Body of pancreas (tissue), 4 donors: ENCODE measurements at regions not wholly inside any gene's neighbourhood (a gene's known extent, or its start where the extent isn't known, plus 50 kb on each side); places are given as distances from the start of the nearest gene placed in this dataset.

ENCODE experiments used
- ATAC-seq: fragments of 150-250 bp; one replicate; pipeline ENCODE4 v1.9.1; 2016
- DNase-seq, 4 donors: peaks; one replicate each; pipeline ENCODE4 v3.0.0-alpha.2; 2019
- H3K27ac ChIP-seq, 4 donors: fragments of 200-600 bp; sonication (generic); 1 replicate in 3 of 4; 2 replicates in 1 of 4; pipeline versions ENCODE4 v1.5.1 to v1.6.1; 2016 to 2019; ENCODE audit warnings: mild to moderate bottlenecking in 1 of 4, mixed read lengths in 1 of 4, moderate library complexity in 1 of 4
- H3K27me3 ChIP-seq, 2 donors: fragments of 200-600 bp; sonication (generic); one replicate each; pipeline ENCODE4 v1.6.0; 2016; ENCODE audit warnings: mild to moderate bottlenecking in 1 of 2
- H3K36me3 ChIP-seq, 2 donors: fragments of 200-600 bp; sonication (generic); replicated peaks in 1 of 2; 2 replicates each; pipeline ENCODE4 v1.5.1; 2016; ENCODE audit warnings: low read depth in 2 of 2; ENCODE audit not compliant: insufficient read depth in 1 of 2
- H3K4me1 ChIP-seq: fragments of 200-600 bp; sonication (generic); one replicate; pipeline ENCODE4 v1.6.0; 2016
- H3K4me3 ChIP-seq, 2 donors: fragments of 200-600 bp; sonication (generic); 1 replicate in 1 of 2; 2 replicates in 1 of 2; pipeline ENCODE4 v1.5.1; 2016 to 2019
- H3K9me3 ChIP-seq, 3 donors: fragments of 200-600 bp; sonication (generic); 1 replicate in 2 of 3; 2 replicates in 1 of 3; pipeline ENCODE4 v1.5.1; 2016
- POLR2A ChIP-seq, 3 donors: fragments of 450-650 bp; IDR thresholded peaks; one replicate each; pipeline ENCODE4 v1.6.1; 2016; ENCODE audit warnings: antibody characterized with exemption in 3 of 3, mild to moderate bottlenecking in 2 of 3
- WGBS, 2 donors: methylation state at CpG; one replicate each; pipeline ENCODE4 v1.1.5; 2017; 5-methylcytosine and 5-hydroxymethylcytosine counted together
- intact Hi-C: fragments of 100-400 bp; cut with DNase I; formaldehyde crosslinking; loops from one replicate; pipeline ENCODE4 v1.15.1; 2023
- TF ChIP-seq, protein P1 (sequence below), 7 experiments: fragments of 450-650 bp in 4 of 7; fragments of 200-600 bp in 3 of 7; sonication (generic) in 3 of 7; IDR thresholded peaks; one replicate each; pipeline ENCODE4 v1.5.1; 2016 to 2019; ENCODE audit warnings: antibody characterized with exemption in 7 of 7

DNA sequence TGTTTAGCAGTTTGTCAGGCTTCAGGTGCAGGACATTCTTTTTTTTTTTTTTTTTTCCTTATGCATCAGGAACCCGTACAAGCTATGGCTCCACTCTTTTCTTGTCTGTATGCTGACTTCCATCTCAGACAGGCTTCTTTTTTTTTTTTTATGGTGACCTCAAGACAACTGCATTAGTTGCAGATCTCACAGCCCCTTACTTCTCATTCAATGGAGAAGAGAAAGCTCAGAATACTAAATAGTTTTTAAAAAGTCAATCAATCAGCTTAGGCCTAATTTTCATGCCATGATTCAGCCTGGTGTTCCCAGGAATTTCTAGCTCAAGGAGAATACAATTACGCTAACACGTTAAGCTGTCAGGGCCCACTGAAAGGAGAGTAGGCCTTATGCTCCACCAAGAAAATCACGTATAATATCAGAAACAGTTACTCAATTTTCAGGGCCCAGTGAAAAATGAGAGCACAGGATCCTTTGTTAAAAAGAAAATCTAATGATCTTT is 1596.0 kb upstream of the MIR17HG start:
- Histone ChIP-seq H3K4me1 (no peaks in the 10 kb centered on the region), H3K9me3 (peaks cover 0 to 6% (median 0%) of the 10 kb centered on the region in 3 donors), H3K4me3 (no peak overlapping the region), H3K27me3 (no peaks in the 10 kb centered on the region), H3K36me3 (no peaks in the 10 kb centered on the region), H3K27ac (no peak overlapping the region)
- TF ChIP-seq, protein P1, sequence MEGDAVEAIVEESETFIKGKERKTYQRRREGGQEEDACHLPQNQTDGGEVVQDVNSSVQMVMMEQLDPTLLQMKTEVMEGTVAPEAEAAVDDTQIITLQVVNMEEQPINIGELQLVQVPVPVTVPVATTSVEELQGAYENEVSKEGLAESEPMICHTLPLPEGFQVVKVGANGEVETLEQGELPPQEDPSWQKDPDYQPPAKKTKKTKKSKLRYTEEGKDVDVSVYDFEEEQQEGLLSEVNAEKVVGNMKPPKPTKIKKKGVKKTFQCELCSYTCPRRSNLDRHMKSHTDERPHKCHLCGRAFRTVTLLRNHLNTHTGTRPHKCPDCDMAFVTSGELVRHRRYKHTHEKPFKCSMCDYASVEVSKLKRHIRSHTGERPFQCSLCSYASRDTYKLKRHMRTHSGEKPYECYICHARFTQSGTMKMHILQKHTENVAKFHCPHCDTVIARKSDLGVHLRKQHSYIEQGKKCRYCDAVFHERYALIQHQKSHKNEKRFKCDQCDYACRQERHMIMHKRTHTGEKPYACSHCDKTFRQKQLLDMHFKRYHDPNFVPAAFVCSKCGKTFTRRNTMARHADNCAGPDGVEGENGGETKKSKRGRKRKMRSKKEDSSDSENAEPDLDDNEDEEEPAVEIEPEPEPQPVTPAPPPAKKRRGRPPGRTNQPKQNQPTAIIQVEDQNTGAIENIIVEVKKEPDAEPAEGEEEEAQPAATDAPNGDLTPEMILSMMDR (IDR thresholded peaks at IDR 0.05): no peak
- TF ChIP-seq POLR2A (IDR thresholded peaks at IDR 0.05): no peak
- intact Hi-C loops: no loop called here
- no peak for ATAC-seq
- WGBS, 2 donors: 68 to 73% methylated on average over 4 of the region's 4 CpGs
- no peak for DNase-seq

- no peak for TF ChIP-seq POLR2A (IDR thresholded peaks at IDR 0.05)
- TF ChIP-seq, protein P1 (IDR thresholded peaks at IDR 0.05): no peak
- WGBS, 2 donors: 58% methylated on average over 1 of the region's 1 CpG
- Histone ChIP-seq H3K27ac (no peak overlapping the region), H3K4me1 (no peaks in the 10 kb centered on the region), H3K36me3 (no peaks in the 10 kb centered on the region), H3K27me3 (no peaks in the 10 kb centered on the region), H3K4me3 (no peak overlapping the region), H3K9me3 (peaks cover 0 to 6% (median 0%) of the 10 kb centered on the region in 3 donors)
- DNase-seq: no peak
- ATAC-seq: no peak
- intact Hi-C loops: no loop called here
These were observed 1595.1 kb upstream of the MIR17HG start for GRCh38 chr13:89752394-89752793.

DNA sequence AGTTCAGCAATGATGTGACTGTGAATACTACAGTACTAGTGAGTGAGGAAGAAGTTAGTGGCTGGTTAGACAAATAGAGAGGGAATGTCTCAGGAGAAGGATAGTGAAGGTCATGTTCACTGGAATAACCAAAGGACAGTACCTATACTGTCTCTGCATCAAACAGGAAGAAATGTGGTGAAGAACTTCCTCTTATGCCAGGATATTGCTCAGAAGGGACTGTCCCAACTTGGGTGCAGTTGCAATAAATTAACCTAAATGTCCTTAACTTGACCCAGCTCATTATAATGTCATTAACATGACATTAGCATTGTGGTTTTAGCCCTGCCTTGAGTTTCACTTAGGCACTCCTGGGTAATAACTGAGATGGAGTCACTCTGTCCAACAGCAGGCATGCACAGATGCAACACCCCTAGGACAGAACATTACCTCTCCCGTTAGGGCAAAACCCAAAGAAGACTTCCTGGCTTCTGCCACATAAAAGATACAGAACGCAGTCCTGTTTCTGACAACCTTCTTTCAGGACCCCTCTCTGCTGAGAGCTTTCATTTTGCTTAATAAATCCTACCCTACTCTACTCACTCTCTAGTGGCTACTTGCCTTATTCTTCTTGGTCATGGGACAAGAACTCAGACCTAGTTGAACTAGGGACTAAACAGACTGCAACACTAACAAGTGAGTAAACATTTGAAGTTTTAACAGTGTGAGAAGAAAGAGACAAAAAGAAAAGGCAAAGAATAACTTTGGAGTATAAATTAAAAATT is 1591.6 kb upstream of the MIR17HG start:
- DNase-seq: no peak
- ATAC-seq: no peak
- H3K36me3 ChIP-seq: no peaks in the 10 kb centered on the region
- no peak overlapping the region for H3K4me3 ChIP-seq
- no peaks in the 10 kb centered on the region for H3K27me3 ChIP-seq
- WGBS, 2 donors: 75 to 83% methylated on average over 2 of the region's 2 CpGs
- intact Hi-C loops: no loop called here
- H3K27ac ChIP-seq: no peak overlapping the region
- peaks cover 0 to 6% (median 0%) of the 10 kb centered on the region in 3 donors for H3K9me3 ChIP-seq
- H3K4me1 ChIP-seq: no peaks in the 10 kb centered on the region
- no peak for TF ChIP-seq POLR2A (IDR thresholded peaks at IDR 0.05)
- TF ChIP-seq, protein P1 (IDR thresholded peaks at IDR 0.05): no peak

GRCh38 chr13:89763005-89763404 is 1584.5 kb upstream of the MIR17HG start:
- no peaks in the 10 kb centered on the region for H3K4me1 ChIP-seq
- no peak for DNase-seq
- 50 to 73% methylated on average over 1 of the region's 1 CpG for WGBS, 2 donors
- ATAC-seq: no peak
- H3K27me3 ChIP-seq: no peaks in the 10 kb centered on the region
- H3K9me3 ChIP-seq: no peaks in the 10 kb centered on the region
- no peaks in the 10 kb centered on the region for H3K36me3 ChIP-seq
- intact Hi-C loops: no loop called here
- TF ChIP-seq, protein P1 (IDR thresholded peaks at IDR 0.05): no peak
- TF ChIP-seq POLR2A (IDR thresholded peaks at IDR 0.05): no peak
- no peak overlapping the region for H3K27ac ChIP-seq
- no peak overlapping the region for H3K4me3 ChIP-seq
